ENCODE measurements at regions not wholly inside any gene's neighbourhood (a gene's known extent, or its start where the extent isn't known, plus 50 kb on each side); places are given as distances from the start of the nearest gene placed in this dataset.

DNA sequence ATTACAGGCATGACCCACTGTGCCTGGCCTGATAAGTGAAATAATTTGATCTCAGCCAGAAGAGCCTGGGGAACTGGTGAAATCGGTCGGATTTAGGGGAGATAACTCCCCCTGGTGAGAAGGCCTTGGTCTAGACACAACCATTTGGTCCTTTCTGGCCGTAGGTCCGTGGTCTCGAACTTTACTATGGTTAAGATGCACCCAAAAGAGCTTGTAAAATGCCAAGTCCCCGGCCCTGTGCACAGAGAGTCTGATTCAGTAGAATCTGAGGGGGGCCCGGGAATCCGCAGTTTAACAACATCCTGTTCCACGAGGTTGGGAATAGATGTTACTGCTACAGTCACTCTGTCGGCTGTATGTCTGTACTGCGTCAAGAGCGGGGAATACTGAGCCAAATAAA, 140.7 kb downstream of the C9orf50 start:
- no peak for ATAC-seq
- TF ChIP-seq TOX (CRISPR knock-in tag; IDR thresholded peaks at IDR 0.05; ENCODE audit: borderline replicate concordance) (no peak), BACH2 (CRISPR knock-in tag; IDR thresholded peaks at IDR 0.05; ENCODE audit: borderline replicate concordance) (no peak), GLIS3 (CRISPR knock-in tag; IDR thresholded peaks at IDR 0.05) (no peak), POU6F1 (CRISPR knock-in tag; IDR thresholded peaks at IDR 0.05; ENCODE audit: borderline replicate concordance, low read depth) (no peak), TCF4 (CRISPR knock-in tag; IDR thresholded peaks at IDR 0.05; ENCODE audit: borderline replicate concordance) (no peak), PPARA (CRISPR knock-in tag; IDR thresholded peaks at IDR 0.05; ENCODE audit: borderline replicate concordance) (no peak), CSRNP3 (CRISPR knock-in tag; IDR thresholded peaks at IDR 0.05) (no peak), ARNTL (CRISPR knock-in tag; IDR thresholded peaks at IDR 0.05; ENCODE audit: borderline replicate concordance, low read depth) (no peak)
- TF ChIP-seq, protein P1, sequence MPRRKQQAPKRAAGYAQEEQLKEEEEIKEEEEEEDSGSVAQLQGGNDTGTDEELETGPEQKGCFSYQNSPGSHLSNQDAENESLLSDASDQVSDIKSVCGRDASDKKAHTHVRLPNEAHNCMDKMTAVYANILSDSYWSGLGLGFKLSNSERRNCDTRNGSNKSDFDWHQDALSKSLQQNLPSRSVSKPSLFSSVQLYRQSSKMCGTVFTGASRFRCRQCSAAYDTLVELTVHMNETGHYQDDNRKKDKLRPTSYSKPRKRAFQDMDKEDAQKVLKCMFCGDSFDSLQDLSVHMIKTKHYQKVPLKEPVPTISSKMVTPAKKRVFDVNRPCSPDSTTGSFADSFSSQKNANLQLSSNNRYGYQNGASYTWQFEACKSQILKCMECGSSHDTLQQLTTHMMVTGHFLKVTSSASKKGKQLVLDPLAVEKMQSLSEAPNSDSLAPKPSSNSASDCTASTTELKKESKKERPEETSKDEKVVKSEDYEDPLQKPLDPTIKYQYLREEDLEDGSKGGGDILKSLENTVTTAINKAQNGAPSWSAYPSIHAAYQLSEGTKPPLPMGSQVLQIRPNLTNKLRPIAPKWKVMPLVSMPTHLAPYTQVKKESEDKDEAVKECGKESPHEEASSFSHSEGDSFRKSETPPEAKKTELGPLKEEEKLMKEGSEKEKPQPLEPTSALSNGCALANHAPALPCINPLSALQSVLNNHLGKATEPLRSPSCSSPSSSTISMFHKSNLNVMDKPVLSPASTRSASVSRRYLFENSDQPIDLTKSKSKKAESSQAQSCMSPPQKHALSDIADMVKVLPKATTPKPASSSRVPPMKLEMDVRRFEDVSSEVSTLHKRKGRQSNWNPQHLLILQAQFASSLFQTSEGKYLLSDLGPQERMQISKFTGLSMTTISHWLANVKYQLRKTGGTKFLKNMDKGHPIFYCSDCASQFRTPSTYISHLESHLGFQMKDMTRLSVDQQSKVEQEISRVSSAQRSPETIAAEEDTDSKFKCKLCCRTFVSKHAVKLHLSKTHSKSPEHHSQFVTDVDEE (CRISPR knock-in tag; IDR thresholded peaks at IDR 0.05), result no peak

DNA sequence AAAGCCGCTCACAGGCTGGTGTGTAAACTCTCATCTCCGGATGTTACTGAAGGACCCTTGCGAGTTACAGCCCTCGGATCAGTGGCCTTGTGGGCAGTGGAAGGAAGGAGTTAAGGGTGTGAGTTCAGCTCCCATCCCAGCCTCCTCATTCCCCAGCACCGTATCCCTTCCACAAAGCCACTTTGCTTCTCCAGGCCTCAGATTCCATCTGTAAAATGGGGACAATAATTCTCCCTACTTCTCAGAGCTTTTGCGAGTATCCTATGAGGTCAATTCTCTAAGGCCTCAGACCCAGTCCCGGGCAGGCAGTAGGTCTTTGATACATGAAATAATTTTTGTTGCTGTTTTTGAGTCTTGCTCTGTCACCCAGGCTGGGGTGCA, 141.3 kb downstream of the C9orf50 start:
- ATAC-seq, result no peak
- TF ChIP-seq TOX (CRISPR knock-in tag; IDR thresholded peaks at IDR 0.05; ENCODE audit: borderline replicate concordance) (no peak), BACH2 (CRISPR knock-in tag; IDR thresholded peaks at IDR 0.05; ENCODE audit: borderline replicate concordance) (no peak), SNAI2 (CRISPR knock-in tag; IDR thresholded peaks at IDR 0.05) (no peak), POU6F1 (CRISPR knock-in tag; IDR thresholded peaks at IDR 0.05; ENCODE audit: borderline replicate concordance, low read depth) (no peak), CSDC2 (CRISPR knock-in tag; IDR thresholded peaks at IDR 0.05) (no peak), ISL1 (CRISPR knock-in tag; IDR thresholded peaks at IDR 0.05) (no peak), ESRRG (CRISPR knock-in tag; IDR thresholded peaks at IDR 0.05) (no peak), TCF4 (CRISPR knock-in tag; IDR thresholded peaks at IDR 0.05; ENCODE audit: borderline replicate concordance) (no peak), OSR1 (CRISPR knock-in tag; IDR thresholded peaks at IDR 0.05) (no peak), PPARA (CRISPR knock-in tag; IDR thresholded peaks at IDR 0.05; ENCODE audit: borderline replicate concordance) (no peak), ZFP3 (CRISPR knock-in tag; IDR thresholded peaks at IDR 0.05) (no peak), GLIS3 (CRISPR knock-in tag; IDR thresholded peaks at IDR 0.05) (no peak)
- TF ChIP-seq, protein P1 (CRISPR knock-in tag; IDR thresholded peaks at IDR 0.05), result no peak

DNA sequence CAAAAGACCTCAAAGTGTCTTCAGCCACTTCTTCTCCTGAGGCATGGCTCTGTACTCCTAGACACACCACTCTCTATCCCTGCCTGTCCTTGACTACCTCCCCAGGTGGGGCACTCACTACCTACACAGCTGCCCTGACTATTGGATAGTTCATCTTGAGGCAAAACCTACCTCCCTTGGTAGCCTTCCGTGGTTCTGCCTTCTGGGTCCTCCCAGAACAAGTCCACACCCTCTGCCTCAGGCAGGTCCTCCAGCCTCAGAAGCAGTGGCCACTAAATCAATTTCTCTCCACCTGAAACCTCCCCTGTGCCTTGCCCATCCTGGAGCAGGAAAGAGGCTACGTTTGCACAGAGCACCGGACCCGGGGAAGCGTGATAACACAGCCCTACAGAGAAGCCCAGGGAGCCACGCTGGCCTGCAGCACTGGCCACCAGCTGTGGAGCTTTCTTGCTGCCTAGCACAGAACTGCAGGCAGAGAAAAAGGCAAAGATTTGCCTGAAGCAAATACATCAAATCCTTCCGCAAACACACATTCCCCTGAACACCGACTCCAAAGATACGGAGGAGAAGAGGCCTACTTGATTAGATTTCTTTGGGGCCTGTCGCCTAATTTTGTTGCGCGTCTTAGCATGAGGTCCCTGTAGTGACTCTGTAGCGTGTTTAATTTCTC, 141.8 kb downstream of the C9orf50 start:
- ATAC-seq, result no peak
- TF ChIP-seq ZNF8 (CRISPR knock-in tag; IDR thresholded peaks at IDR 0.05), result no peak
- TF ChIP-seq ZNF70 (CRISPR knock-in tag; IDR thresholded peaks at IDR 0.05), result no peak
- TF ChIP-seq TCF4 (CRISPR knock-in tag; IDR thresholded peaks at IDR 0.05; ENCODE audit: borderline replicate concordance), result no peak
- no peak for TF ChIP-seq ZC3H10 (CRISPR knock-in tag; IDR thresholded peaks at IDR 0.05)
- TF ChIP-seq BACH2 (CRISPR knock-in tag; IDR thresholded peaks at IDR 0.05; ENCODE audit: borderline replicate concordance), result no peak
- no peak for TF ChIP-seq TOX (CRISPR knock-in tag; IDR thresholded peaks at IDR 0.05; ENCODE audit: borderline replicate concordance)
- TF ChIP-seq SNAI2 (CRISPR knock-in tag; IDR thresholded peaks at IDR 0.05), result no peak
- TF ChIP-seq ISL1 (CRISPR knock-in tag; IDR thresholded peaks at IDR 0.05), result no peak
- no peak for TF ChIP-seq CSDC2 (CRISPR knock-in tag; IDR thresholded peaks at IDR 0.05)
- TF ChIP-seq ESRRG (CRISPR knock-in tag; IDR thresholded peaks at IDR 0.05), result no peak
- no peak for TF ChIP-seq RARB (CRISPR knock-in tag; IDR thresholded peaks at IDR 0.05)
- no peak for TF ChIP-seq OSR1 (CRISPR knock-in tag; IDR thresholded peaks at IDR 0.05)
- TF ChIP-seq, protein P1 (CRISPR knock-in tag; IDR thresholded peaks at IDR 0.05), result no peak
- TF ChIP-seq GLIS3 (CRISPR knock-in tag; IDR thresholded peaks at IDR 0.05), result no peak
- TF ChIP-seq ZNF565 (CRISPR knock-in tag; conservative IDR thresholded peaks at IDR 0.05; ENCODE audit: low read depth), result no peak

Data from SK-N-SH treated with all-trans-retinoic acid at 6 μM for 48 hours (cell line).